ENCODE measurements at regions not wholly inside any gene's neighbourhood (a gene's known extent, or its start where the extent isn't known, plus 50 kb on each side); places are given as distances from the start of the nearest gene placed in this dataset.

GRCh38 chr5:107213025-107213424 lies 457.7 kb downstream of the EFNA5 start:
- no peak for DNase-seq

- DNase-seq: no peak
Observed at GRCh38 chr5:107211630-107212029, 459.1 kb downstream of the EFNA5 start.

GRCh38 chr5:107208867-107209266 lies 461.9 kb downstream of the EFNA5 start:
- no peak for DNase-seq

DNA sequence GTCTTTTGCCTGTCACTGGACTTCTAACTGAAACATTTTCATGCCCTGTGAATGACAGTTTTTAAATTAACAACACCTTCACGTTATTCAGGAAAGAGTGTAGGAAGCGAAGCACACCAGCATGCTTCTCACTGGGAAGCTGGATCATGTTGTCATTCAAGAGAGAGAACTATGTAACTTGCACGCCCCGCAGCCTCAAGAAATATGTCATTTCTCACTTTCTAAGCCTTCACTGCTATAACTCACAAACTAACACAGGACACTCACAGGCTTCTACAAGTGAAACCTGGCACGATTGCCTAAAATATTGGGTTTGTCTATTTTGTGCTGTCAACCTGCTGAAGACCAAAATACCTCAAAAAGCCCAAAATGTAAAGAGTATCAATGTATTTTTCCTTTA lies 466.3 kb downstream of the EFNA5 start:
- DNase-seq: no peak

GRCh38 chr5:107203243-107203642 lies 467.5 kb downstream of the EFNA5 start:
- no peak for DNase-seq

GRCh38 chr5:107199756-107200155 lies 471.0 kb downstream of the EFNA5 start:
- DNase-seq: no peak

GRCh38 chr5:107196500-107197059 lies 474.2 kb downstream of the EFNA5 start:
- DNase-seq: no peak

DNA sequence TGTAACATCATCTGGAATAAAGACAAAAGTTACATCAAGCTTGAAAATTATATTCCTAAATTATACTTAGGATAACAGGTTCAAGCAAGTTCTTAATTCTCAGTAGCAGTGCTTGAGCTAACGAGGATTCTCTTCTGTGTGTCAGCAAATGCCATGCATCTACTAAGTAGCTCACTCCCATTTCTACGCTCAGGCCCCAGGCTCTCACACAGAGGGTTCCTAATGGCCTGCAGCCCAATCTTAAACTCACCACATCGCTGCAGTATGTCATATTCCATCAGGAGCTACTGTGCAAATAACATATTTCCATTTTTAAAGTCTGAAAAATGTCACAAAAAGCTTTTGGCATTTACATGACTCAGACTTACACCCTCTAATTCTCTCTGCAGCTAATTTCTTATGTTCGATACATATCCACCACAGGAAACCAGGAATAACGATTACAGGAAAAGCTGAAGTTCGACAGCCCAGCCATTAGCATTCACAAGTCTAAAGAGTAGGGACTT lies 474.8 kb downstream of the EFNA5 start:
- no peak for DNase-seq

DNA sequence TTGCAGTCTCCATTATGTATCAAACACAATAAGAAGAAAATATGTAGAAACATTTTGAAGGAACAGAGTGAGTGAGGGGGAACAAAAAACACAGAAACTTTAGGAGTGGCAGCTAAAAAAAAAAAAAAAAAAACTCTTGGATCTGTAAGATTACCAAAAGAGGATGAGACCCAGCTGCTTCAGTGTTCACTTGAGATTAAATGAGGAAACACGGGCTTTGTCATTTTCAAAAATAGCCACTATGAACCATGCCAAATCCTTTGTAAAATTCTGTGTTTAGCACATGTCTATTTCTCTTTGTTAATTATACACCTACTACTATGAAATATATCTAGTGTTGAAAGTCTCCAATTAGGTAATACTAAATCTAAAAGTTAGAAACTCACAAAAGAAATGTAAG lies 485.9 kb downstream of the EFNA5 start:
- DNase-seq: no peak

DNA sequence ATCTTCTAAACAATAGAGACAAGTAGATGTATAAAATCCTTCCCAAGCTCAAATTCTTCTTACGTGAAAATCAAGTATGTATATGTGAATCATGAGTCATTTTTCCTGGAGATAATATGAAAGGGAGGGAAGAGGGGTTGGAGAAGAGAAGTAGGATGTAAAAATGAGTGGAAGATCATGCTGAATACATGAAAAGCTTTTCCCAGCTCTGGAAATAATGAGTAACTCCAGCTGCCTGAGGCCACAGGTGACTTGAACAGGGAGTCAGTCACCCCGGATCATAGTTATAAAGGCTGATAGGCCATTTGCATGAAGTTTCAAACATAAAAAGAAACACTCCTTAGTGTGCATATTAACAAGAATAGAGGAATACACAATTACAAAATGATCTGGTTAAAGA lies 486.7 kb downstream of the EFNA5 start:
- no peak for DNase-seq

DNA sequence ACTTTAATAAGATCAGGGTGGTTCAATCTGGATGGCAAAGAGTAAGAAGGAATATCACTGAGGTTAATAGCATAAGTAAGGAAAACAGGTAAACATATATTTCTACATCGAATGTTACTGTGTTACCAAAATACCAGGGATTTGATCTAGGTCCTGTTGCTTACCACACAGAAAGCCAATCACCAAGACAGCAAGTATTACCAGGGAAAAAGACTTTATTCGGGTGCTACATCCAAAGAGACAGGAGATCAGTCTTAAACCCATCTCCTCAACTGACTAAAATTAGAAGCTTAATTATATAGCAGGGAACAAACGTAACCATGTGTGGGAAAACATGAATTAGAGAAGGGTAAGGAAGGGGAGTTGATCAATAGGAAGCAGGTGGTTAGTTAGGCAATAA lies 500.1 kb downstream of the EFNA5 start:
- DNase-seq: no peak

GRCh38 chr5:107169867-107170266 lies 500.9 kb downstream of the EFNA5 start:
- no peak for DNase-seq

- no peak for DNase-seq
Observed at GRCh38 chr5:107168848-107169752, 501.6 kb downstream of the EFNA5 start.

- DNase-seq: no peak
Observed at GRCh38 chr5:107168086-107168485, 502.7 kb downstream of the EFNA5 start.

DNA sequence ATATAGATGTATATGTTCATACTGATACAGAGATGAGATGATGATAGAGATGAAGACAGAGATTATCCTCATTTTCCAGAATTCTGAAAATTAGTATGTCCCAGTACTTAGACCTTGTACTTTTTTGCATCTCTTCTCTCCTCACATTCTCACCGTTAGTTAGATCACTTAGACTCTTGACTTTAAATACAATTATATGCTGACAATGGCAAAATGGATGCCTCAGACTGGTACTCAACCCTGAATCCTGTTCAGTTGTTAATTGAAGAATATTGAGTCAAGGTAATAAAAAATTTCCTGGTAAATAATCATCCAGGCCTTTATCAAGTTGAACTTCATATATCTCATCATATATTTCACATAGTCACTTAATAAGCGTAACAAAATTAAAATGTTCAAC lies 505.4 kb downstream of the EFNA5 start:
- no peak for DNase-seq

DNA sequence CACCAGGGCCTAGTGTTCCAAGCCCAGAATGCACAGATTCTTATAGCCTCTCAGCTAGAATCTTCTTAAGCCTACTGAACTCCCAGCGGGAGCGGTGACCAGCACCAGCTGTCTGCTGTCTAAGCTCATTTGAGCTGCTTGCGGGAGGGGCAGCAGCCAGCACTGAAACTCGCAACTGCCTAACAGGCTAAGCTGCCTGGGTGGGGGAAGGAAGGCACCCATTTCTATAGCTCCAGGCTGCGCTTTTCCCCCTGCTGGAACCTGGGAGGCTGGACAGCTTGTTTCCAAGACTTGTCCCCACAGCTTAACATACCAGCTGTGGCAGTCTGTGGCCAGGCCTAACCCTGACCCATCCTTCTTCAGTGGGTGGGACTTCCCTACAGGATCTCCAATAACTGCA lies 512.9 kb downstream of the EFNA5 start:
- DNase-seq: no peak

GRCh38 chr5:107155707-107156106 lies 515.0 kb downstream of the EFNA5 start:
- DNase-seq: no peak

DNA sequence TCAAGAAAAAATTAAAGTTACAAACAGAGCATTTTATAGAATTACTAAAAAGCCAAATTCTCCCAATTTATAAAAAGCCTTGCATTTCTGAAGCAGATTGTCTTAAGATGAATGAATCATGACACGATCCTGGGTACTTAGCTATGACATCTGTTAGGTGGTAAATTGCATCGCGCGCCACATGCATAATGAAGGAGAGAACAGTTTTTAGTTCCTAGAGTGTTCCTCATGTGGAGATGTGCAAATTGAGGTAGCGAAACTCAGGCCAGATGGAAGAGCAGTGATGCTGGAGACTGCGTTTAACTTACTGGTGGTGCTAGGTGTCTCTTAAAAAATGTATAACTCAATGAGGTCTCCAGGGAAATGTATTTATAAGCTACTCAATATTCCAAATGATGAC lies 516.1 kb downstream of the EFNA5 start:
- DNase-seq: no peak

DNA sequence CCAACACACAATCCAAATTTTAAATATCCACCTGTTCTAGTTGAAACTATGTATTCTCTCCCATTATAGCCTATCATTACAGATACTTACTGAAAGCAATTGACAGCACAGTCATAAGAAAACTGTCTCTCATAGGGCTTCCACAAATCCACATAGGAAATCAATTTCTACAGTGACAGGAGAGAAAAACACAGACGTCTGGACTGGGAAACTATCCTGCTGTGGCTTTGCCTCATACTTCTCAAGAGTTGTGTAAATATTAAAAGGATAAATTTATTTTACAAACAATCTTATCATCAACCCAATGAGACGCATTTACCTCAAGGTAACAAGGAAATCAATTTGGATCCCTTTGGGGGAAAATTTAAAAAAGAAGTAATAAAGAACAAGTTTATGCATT lies 517.5 kb downstream of the EFNA5 start:
- DNase-seq: no peak

GRCh38 chr5:107149243-107150005 lies 521.3 kb downstream of the EFNA5 start:
- no peak for DNase-seq

GRCh38 chr5:107147589-107147988 lies 523.1 kb downstream of the EFNA5 start:
- DNase-seq: no peak

DNA sequence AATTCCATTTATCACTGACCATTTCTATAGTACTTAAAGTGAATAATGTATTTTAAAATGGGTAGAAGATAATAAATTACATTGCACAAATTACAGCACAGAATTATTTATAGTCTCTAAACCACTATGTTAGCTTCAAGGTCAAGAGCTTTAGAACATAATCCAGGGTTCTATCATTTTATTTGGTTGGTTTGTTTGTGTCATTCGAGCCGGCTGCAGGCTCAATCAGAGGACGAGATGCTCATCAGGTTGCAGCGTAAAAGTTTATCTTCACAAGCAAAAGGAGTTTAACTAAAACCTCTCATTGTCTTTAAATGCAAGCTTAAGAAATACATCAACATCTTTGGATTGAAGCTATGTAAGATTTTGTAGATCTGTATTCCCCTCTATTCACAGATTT lies 523.8 kb downstream of the EFNA5 start:
- DNase-seq: no peak

DNA sequence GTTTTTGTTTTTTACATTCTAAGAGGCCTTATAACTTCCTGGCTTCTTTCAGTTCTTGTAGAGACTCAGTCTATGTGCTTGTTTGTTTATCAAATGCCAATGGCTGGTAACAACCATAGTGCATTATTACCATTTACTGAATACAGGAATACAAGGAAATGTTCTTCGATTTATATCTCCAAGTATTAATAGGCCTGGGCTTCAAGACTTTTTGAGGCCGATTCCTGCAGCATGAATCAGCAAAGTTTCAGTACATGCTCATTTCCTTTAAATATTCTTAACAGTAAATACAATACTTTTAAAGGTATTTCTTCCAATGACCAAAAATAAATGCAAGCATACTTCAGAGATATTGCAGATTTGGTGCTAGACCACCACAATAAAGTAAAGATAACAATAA lies 535.3 kb downstream of the EFNA5 start:
- no peak for DNase-seq

- no peak for DNase-seq
Observed at GRCh38 chr5:107134931-107135330, 535.8 kb downstream of the EFNA5 start.

All from activated CD8-positive, alpha-beta memory T cell treated with anti-CD3 and anti-CD28 coated beads, Interleukin-2, amount 50 U/mL, for 48 hours (primary cell).